ENCODE measurements at regions not wholly inside any gene's neighbourhood (a gene's known extent, or its start where the extent isn't known, plus 50 kb on each side); places are given as distances from the start of the nearest gene placed in this dataset.

- Histone ChIP-seq H3F3A (ENCODE audit: insufficient read depth, low read depth) (no peaks in the 10 kb centered on the region), H3K27ac (no peak overlapping the region), H3K9me3 (ENCODE audit: insufficient read depth, low read depth) (no peaks in the 10 kb centered on the region), H3K9me2 (ENCODE audit: insufficient read depth) (no peaks in the 10 kb centered on the region), H3K36me3 (ENCODE audit: low read depth) (no peaks in the 10 kb centered on the region), H3K4me3 (no peak overlapping the region), H2AFZ (no peak overlapping the region), H4K20me1 (ENCODE audit: insufficient read depth) (peaks cover 6% of the 10 kb centered on the region; the same call in 1 of the 2 replicates), H3K27me3 (ENCODE audit: insufficient read depth, low read depth) (no peaks in the 10 kb centered on the region), H3K79me2 (ENCODE audit: low read depth) (no peaks in the 10 kb centered on the region), H3K4me2 (no peak overlapping the region), H3K4me1 (replicated peaks; ENCODE audit: insufficient read depth) (no peaks in the 10 kb centered on the region)
- no peak for TF ChIP-seq EZH2 (IDR thresholded peaks at IDR 0.05; ENCODE audit: low read depth)
- no peak for TF ChIP-seq CTCF (conservative IDR thresholded peaks at IDR 0.05)
- DNase-seq = no peak
- no TSS peak for BruUV-seq (replicated peaks)
- intact Hi-C loops (cut with micrococcal nuclease; ENCODE audit: unreplicated experiment) = no loop called here
- ChIA-PET CTCF (no interaction called here), POLR2A (ENCODE audit: unreplicated experiment) (no interaction called here)
Measured at GRCh38 chr11:70725278-70725677, 326.9 kb downstream of the CTTN start.

- Histone ChIP-seq H4K20me1 (ENCODE audit: insufficient read depth) (peaks cover 6% of the 10 kb centered on the region; the same call in 1 of the 2 replicates), H3K27me3 (ENCODE audit: insufficient read depth, low read depth) (no peaks in the 10 kb centered on the region), H3K4me2 (no peak overlapping the region), H3K36me3 (ENCODE audit: low read depth) (no peaks in the 10 kb centered on the region), H2AFZ (no peak overlapping the region), H3K79me2 (ENCODE audit: low read depth) (no peaks in the 10 kb centered on the region), H3K9me3 (ENCODE audit: insufficient read depth, low read depth) (no peaks in the 10 kb centered on the region), H3K4me3 (no peak overlapping the region), H3K4me1 (replicated peaks; ENCODE audit: insufficient read depth) (no peaks in the 10 kb centered on the region), H3K27ac (no peak overlapping the region), H3K9me2 (ENCODE audit: insufficient read depth) (no peaks in the 10 kb centered on the region), H3F3A (ENCODE audit: insufficient read depth, low read depth) (no peaks in the 10 kb centered on the region)
- POLR2A ChIA-PET (ENCODE audit: unreplicated experiment) = no interaction called here
- no peak for DNase-seq
- TF ChIP-seq EZH2 (IDR thresholded peaks at IDR 0.05; ENCODE audit: low read depth) (no peak), CTCF (conservative IDR thresholded peaks at IDR 0.05) (no peak)
- intact Hi-C loops (cut with micrococcal nuclease; ENCODE audit: unreplicated experiment) = no loop called here
- no TSS peak for BruUV-seq (replicated peaks)
- CTCF ChIA-PET = no interaction called here
Measured at GRCh38 chr11:70725739-70726138, 327.4 kb downstream of the CTTN start.

GRCh38 chr11:70727021-70727420 is 328.7 kb downstream of the CTTN start:
- intact Hi-C loops (cut with micrococcal nuclease; ENCODE audit: unreplicated experiment) = no loop called here
- H3K9me2 ChIP-seq (ENCODE audit: insufficient read depth) = no peaks in the 10 kb centered on the region
- no peaks in the 10 kb centered on the region for H3K36me3 ChIP-seq (ENCODE audit: low read depth)
- H3K27ac ChIP-seq = no peak overlapping the region
- ChIA-PET POLR2A (ENCODE audit: unreplicated experiment) (no interaction called here), CTCF (no interaction called here)
- H3K4me2 ChIP-seq = no peak overlapping the region
- no peaks in the 10 kb centered on the region for H3K4me1 ChIP-seq (replicated peaks; ENCODE audit: insufficient read depth)
- H3F3A ChIP-seq (ENCODE audit: insufficient read depth, low read depth) = no peaks in the 10 kb centered on the region
- no peaks in the 10 kb centered on the region for H3K27me3 ChIP-seq (ENCODE audit: insufficient read depth, low read depth)
- TF ChIP-seq EZH2 (IDR thresholded peaks at IDR 0.05; ENCODE audit: low read depth) = no peak
- no peak for TF ChIP-seq CTCF (conservative IDR thresholded peaks at IDR 0.05)
- peaks cover 6% of the 10 kb centered on the region; the same call in 1 of the 2 replicates for H4K20me1 ChIP-seq (ENCODE audit: insufficient read depth)
- no TSS peak for BruUV-seq (replicated peaks)
- no peak overlapping the region for H3K4me3 ChIP-seq
- H3K9me3 ChIP-seq (ENCODE audit: insufficient read depth, low read depth) = no peaks in the 10 kb centered on the region
- H3K79me2 ChIP-seq (ENCODE audit: low read depth) = no peaks in the 10 kb centered on the region
- H2AFZ ChIP-seq = no peak overlapping the region
- no peak for DNase-seq
